HEK293 (cell line): ENCODE measurements at regions not wholly inside any gene's neighbourhood (a gene's known extent, or its start where the extent isn't known, plus 50 kb on each side); places are given as distances from the start of the nearest gene placed in this dataset.

Experiments used
- CTCF ChIA-PET: fragments of 350-600 bp; formaldehyde crosslinking; extraction: SDS; loops from one replicate; lab custom pipeline; 2021; ENCODE audit warnings: antibody characterized with exemption; lab: Yijun Ruan, JAX
- POLR2A ChIA-PET: fragments of 300-600 bp; formaldehyde crosslinking; extraction: SDS; loops from one replicate; lab custom pipeline; 2020; ENCODE audit warnings: antibody characterized with exemption, inconsistent platforms; lab: Yijun Ruan, JAX
- H3K27ac ChIP-seq: fragments of 200-500 bp; sonication (Bioruptor generic); 2 replicates; pipeline ENCODE4 v1.5.1; 2014; ENCODE audit warnings: low read depth, low read length, control low read depth, inconsistent platforms; ENCODE audit errors: extremely low read depth
- H3K36me3 ChIP-seq, 2 experiments: fragments of 200-500 bp in 1 of 2; sonication (Bioruptor generic) in 1 of 2; 1 replicate in 1 of 2; 2 replicates in 1 of 2; pipeline ENCODE4 v1.5.1; 2014 to 2017; ENCODE audit warnings: inconsistent platforms in 2 of 2, low read length in 2 of 2; ENCODE audit not compliant: control insufficient read depth in 2 of 2, insufficient read depth in 1 of 2
- H3K4me1 ChIP-seq: fragments of 200-500 bp; sonication (Bioruptor generic); 2 replicates; pipeline ENCODE4 v1.5.1; 2014; ENCODE audit warnings: mild to moderate bottlenecking, low read length, inconsistent platforms; ENCODE audit not compliant: control insufficient read depth, insufficient read depth
- H3K4me3 ChIP-seq: 2 replicates; pipeline ENCODE4 v1.5.1; 2011; ENCODE audit warnings: low read depth, mild to moderate bottlenecking, control low read depth, low read length, moderate library complexity
- H3K9me3 ChIP-seq: fragments of 200-500 bp; sonication (Bioruptor generic); 2 replicates; pipeline ENCODE4 v1.5.1; 2014; ENCODE audit warnings: low read depth, low read length, inconsistent platforms; ENCODE audit not compliant: control insufficient read depth, insufficient read depth
- HOXC10 ChIP-seq: sonication (generic); formaldehyde crosslinking; IDR thresholded peaks from 2 replicates; pipeline ENCODE4 v1.8.1; 2023; ENCODE audit warnings: mild to moderate bottlenecking, missing genetic modification reagents
- KLF8 ChIP-seq: fragments of 450-650 bp; formaldehyde crosslinking; IDR thresholded peaks from 2 replicates; pipeline ENCODE4 v1.5.1; 2016; ENCODE audit warnings: missing biosample characterization, missing genetic modification characterization
- MZF1 ChIP-seq: fragments of 450-650 bp; formaldehyde crosslinking; IDR thresholded peaks from 2 replicates; pipeline ENCODE4 v1.5.1; 2017; ENCODE audit warnings: missing biosample characterization, missing genetic modification characterization, borderline replicate concordance
- PRDM1 ChIP-seq: fragments of 450-650 bp; formaldehyde crosslinking; IDR thresholded peaks from 2 replicates; pipeline ENCODE4; 2016; ENCODE audit warnings: missing biosample characterization, missing genetic modification characterization
- SP2 ChIP-seq: fragments of 450-650 bp; formaldehyde crosslinking; IDR thresholded peaks from 2 replicates; pipeline ENCODE4 v1.5.1; 2016; ENCODE audit warnings: missing biosample characterization, missing genetic modification characterization
- SP3 ChIP-seq: fragments of 450-650 bp; formaldehyde crosslinking; IDR thresholded peaks from 2 replicates; pipeline ENCODE4 v1.5.1; 2016; ENCODE audit warnings: missing biosample characterization, missing genetic modification characterization
- SP7 ChIP-seq: fragments of 450-650 bp; formaldehyde crosslinking; IDR thresholded peaks from 2 replicates; pipeline ENCODE4 v1.5.1; 2016; ENCODE audit warnings: missing biosample characterization, missing genetic modification characterization
- TRIM28 ChIP-seq: IDR thresholded peaks from 2 replicates; pipeline ENCODE4 v1.6.1; 2011; ENCODE audit warnings: low read length, control low read depth, borderline replicate concordance
- WT1 ChIP-seq: fragments of 450-650 bp; formaldehyde crosslinking; IDR thresholded peaks from 2 replicates; pipeline ENCODE4 v1.5.1; 2016; ENCODE audit warnings: missing biosample characterization, missing genetic modification characterization
- ZBTB17 ChIP-seq: fragments of 450-650 bp; formaldehyde crosslinking; IDR thresholded peaks from 2 replicates; pipeline ENCODE4 v1.5.1; 2016; ENCODE audit warnings: missing biosample characterization, missing genetic modification characterization
- ZNF140 ChIP-seq: fragments of 450-650 bp; formaldehyde crosslinking; IDR thresholded peaks from 2 replicates; pipeline ENCODE4 v1.5.1; 2016; ENCODE audit warnings: missing biosample characterization, missing genetic modification characterization
- ZNF175 ChIP-seq: fragments of 450-650 bp; formaldehyde crosslinking; IDR thresholded peaks from 2 replicates; pipeline ENCODE4 v1.5.1; 2016; ENCODE audit warnings: missing biosample characterization, missing genetic modification characterization
- ZNF2 ChIP-seq: fragments of 450-650 bp; formaldehyde crosslinking; IDR thresholded peaks from 2 replicates; pipeline ENCODE4 v1.5.1; 2016; ENCODE audit warnings: missing biosample characterization, missing genetic modification characterization
- ZNF211 ChIP-seq: fragments of 450-650 bp; formaldehyde crosslinking; IDR thresholded peaks from 2 replicates; pipeline ENCODE4 v1.5.1; 2016; ENCODE audit warnings: low read depth, missing biosample characterization, missing genetic modification characterization
- ZNF223 ChIP-seq: fragments of 450-650 bp; formaldehyde crosslinking; IDR thresholded peaks from 2 replicates; pipeline ENCODE4 v1.5.1; 2016; ENCODE audit warnings: missing biosample characterization, missing genetic modification characterization
- ZNF391 ChIP-seq: fragments of 450-650 bp; formaldehyde crosslinking; IDR thresholded peaks from 2 replicates; pipeline ENCODE4 v1.5.1; 2016; ENCODE audit warnings: low read depth, missing biosample characterization, missing genetic modification characterization, borderline replicate concordance
- ZNF423 ChIP-seq: fragments of 450-650 bp; formaldehyde crosslinking; IDR thresholded peaks from 2 replicates; pipeline ENCODE4 v1.5.1; 2016; ENCODE audit warnings: missing biosample characterization, missing genetic modification characterization
- ZNF514 ChIP-seq: fragments of 450-650 bp; formaldehyde crosslinking; IDR thresholded peaks from 2 replicates; pipeline ENCODE4 v1.5.1; 2016; ENCODE audit warnings: missing biosample characterization, missing genetic modification characterization
- ZNF548 ChIP-seq: fragments of 450-650 bp; formaldehyde crosslinking; IDR thresholded peaks from 2 replicates; pipeline ENCODE4 v1.5.1; 2016; ENCODE audit warnings: missing biosample characterization, missing genetic modification characterization
- ZNF561 ChIP-seq: fragments of 450-650 bp; IDR thresholded peaks from 2 replicates; pipeline ENCODE4 v1.5.1; 2018; ENCODE audit warnings: missing biosample characterization, missing genetic modification characterization, borderline replicate concordance
- ZNF660 ChIP-seq: fragments of 450-650 bp; IDR thresholded peaks from 2 replicates; pipeline ENCODE4 v1.5.1; 2018; ENCODE audit warnings: missing biosample characterization, mild to moderate bottlenecking, missing genetic modification characterization
- ZSCAN30 ChIP-seq: fragments of 450-650 bp; IDR thresholded peaks from 2 replicates; pipeline ENCODE4 v1.5.1; 2018; ENCODE audit warnings: missing biosample characterization, mild to moderate bottlenecking, missing genetic modification characterization, moderate library complexity
- ZXDB ChIP-seq: fragments of 450-650 bp; formaldehyde crosslinking; IDR thresholded peaks from 2 replicates; pipeline ENCODE4 v1.5.1; 2016; ENCODE audit warnings: missing biosample characterization, missing genetic modification characterization
- TF ChIP-seq, protein P1 (sequence below): IDR thresholded peaks from 2 replicates; pipeline ENCODE4 v1.6.1; 2011; ENCODE audit warnings: mild to moderate bottlenecking, low read depth, low read length, borderline replicate concordance
- TF ChIP-seq, protein P2 (sequence below): fragments of 450-650 bp; formaldehyde crosslinking; IDR thresholded peaks from 2 replicates; pipeline ENCODE4 v1.5.1; 2016; ENCODE audit warnings: missing biosample characterization, missing genetic modification characterization
- TF ChIP-seq, protein P3 (sequence below): fragments of 450-650 bp; formaldehyde crosslinking; IDR thresholded peaks from 2 replicates; pipeline ENCODE4 v1.5.1; 2016; ENCODE audit warnings: missing biosample characterization, missing genetic modification characterization
- TF ChIP-seq, protein P4 (sequence below): fragments of 450-650 bp; formaldehyde crosslinking; IDR thresholded peaks from 2 replicates; pipeline ENCODE4 v1.5.1; 2016; ENCODE audit warnings: missing biosample characterization, missing genetic modification characterization
- TF ChIP-seq, protein P5 (sequence below): fragments of 450-650 bp; formaldehyde crosslinking; IDR thresholded peaks from 2 replicates; pipeline ENCODE4 v1.5.1; 2016; ENCODE audit warnings: missing biosample characterization, missing genetic modification characterization

DNA sequence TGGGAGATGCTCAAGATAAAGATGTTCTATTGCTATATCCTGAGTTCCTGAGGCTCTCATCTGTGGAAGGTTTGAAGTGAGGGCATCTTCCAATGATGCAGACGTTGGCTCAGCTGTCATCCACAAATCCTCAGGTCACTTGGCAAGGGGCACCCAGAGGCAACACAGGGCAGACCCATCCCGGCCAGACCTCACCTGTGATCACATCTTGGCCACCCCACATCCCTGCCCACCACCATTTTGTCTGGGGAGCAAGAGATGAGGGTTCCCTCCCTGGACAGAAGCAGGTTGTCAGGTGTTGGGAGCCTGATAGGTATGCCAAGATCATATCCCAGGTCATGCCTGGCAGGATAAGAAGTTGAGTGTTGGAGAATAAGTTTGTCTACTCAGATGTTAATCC lies 918.2 kb upstream of the ZNF722 start:
- Histone ChIP-seq H3K4me1 (no peaks in the 10 kb centered on the region), H3K36me3 (no peaks in the 10 kb centered on the region), H3K9me3 (no peaks in the 10 kb centered on the region), H3K4me3 (no peak overlapping the region), H3K27ac (no peak overlapping the region)
- ChIA-PET CTCF (no interaction called here), POLR2A (no interaction called here)
- TF ChIP-seq ZNF514 (tag by site-specific recombination) (no peak), ZBTB17 (tag by site-specific recombination) (no peak), ZNF140 (tag by site-specific recombination) (no peak), PRDM1 (no peak), ZNF391 (tag by site-specific recombination) (no peak), WT1 (no peak), ZNF223 (no peak), ZNF561 (no peak), ZNF2 (tag by site-specific recombination) (no peak)
- TF ChIP-seq, protein P1, sequence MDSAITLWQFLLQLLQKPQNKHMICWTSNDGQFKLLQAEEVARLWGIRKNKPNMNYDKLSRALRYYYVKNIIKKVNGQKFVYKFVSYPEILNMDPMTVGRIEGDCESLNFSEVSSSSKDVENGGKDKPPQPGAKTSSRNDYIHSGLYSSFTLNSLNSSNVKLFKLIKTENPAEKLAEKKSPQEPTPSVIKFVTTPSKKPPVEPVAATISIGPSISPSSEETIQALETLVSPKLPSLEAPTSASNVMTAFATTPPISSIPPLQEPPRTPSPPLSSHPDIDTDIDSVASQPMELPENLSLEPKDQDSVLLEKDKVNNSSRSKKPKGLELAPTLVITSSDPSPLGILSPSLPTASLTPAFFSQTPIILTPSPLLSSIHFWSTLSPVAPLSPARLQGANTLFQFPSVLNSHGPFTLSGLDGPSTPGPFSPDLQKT: no peak
- TF ChIP-seq, protein P2, sequence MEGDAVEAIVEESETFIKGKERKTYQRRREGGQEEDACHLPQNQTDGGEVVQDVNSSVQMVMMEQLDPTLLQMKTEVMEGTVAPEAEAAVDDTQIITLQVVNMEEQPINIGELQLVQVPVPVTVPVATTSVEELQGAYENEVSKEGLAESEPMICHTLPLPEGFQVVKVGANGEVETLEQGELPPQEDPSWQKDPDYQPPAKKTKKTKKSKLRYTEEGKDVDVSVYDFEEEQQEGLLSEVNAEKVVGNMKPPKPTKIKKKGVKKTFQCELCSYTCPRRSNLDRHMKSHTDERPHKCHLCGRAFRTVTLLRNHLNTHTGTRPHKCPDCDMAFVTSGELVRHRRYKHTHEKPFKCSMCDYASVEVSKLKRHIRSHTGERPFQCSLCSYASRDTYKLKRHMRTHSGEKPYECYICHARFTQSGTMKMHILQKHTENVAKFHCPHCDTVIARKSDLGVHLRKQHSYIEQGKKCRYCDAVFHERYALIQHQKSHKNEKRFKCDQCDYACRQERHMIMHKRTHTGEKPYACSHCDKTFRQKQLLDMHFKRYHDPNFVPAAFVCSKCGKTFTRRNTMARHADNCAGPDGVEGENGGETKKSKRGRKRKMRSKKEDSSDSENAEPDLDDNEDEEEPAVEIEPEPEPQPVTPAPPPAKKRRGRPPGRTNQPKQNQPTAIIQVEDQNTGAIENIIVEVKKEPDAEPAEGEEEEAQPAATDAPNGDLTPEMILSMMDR: no peak
- TF ChIP-seq, protein P3, sequence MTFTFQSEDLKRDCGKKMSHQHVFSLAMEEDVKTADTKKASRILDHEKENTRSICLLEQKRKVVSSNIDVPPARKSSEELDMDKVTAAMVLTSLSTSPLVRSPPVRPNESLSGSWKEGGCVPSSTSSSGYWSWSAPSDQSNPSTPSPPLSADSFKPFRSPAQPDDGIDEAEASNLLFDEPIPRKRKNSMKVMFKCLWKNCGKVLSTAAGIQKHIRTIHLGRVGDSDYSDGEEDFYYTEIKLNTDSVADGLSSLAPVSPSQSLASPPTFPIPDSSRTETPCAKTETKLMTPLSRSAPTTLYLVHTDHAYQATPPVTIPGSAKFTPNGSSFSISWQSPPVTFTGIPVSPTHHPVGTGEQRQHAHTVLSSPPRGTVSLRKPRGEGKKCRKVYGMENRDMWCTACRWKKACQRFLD (tag by site-specific recombination): no peak
- TF ChIP-seq, protein P4, sequence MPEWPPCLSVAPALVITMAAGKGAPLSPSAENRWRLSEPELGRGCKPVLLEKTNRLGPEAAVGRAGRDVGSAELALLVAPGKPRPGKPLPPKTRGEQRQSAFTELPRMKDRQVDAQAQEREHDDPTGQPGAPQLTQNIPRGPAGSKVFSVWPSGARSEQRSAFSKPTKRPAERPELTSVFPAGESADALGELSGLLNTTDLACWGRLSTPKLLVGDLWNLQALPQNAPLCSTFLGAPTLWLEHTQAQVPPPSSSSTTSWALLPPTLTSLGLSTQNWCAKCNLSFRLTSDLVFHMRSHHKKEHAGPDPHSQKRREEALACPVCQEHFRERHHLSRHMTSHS (tag by site-specific recombination): no peak

DNA sequence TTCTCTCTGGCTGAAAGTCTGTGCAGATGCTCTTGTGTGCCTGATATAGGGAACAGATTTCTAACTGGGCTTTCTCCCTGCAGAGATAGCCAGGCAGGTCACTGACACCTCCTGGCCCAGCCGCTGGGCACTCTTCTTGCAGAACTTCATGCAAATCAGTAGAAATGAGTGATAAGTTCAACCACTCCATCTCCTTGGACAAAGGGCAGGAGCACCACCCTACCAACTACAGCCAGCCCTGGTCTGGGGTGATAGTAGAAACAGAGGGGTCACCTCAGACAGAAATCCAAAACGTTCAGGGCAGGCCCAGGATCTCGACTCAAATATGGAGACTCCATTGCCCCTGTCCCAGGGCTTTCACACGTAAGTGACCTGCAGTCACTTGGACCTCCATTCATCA lies 917.8 kb upstream of the ZNF722 start:
- no peak for TF ChIP-seq ZNF175 (tag by site-specific recombination)
- no peak for TF ChIP-seq ZNF211 (tag by site-specific recombination)
- TF ChIP-seq ZSCAN30: no peak
- TF ChIP-seq ZNF140 (tag by site-specific recombination): no peak
- TF ChIP-seq TRIM28: no peak
- no peak for TF ChIP-seq ZNF423 (tag by site-specific recombination)
- no peak for TF ChIP-seq ZXDB (tag by site-specific recombination)
- no peak for TF ChIP-seq ZNF2 (tag by site-specific recombination)
- TF ChIP-seq KLF8: no peak
- TF ChIP-seq MZF1: no peak
- TF ChIP-seq ZNF223: no peak
- no peak for TF ChIP-seq SP2 (tag by site-specific recombination)
- TF ChIP-seq ZNF548 (tag by site-specific recombination): no peak
- TF ChIP-seq, protein P5, sequence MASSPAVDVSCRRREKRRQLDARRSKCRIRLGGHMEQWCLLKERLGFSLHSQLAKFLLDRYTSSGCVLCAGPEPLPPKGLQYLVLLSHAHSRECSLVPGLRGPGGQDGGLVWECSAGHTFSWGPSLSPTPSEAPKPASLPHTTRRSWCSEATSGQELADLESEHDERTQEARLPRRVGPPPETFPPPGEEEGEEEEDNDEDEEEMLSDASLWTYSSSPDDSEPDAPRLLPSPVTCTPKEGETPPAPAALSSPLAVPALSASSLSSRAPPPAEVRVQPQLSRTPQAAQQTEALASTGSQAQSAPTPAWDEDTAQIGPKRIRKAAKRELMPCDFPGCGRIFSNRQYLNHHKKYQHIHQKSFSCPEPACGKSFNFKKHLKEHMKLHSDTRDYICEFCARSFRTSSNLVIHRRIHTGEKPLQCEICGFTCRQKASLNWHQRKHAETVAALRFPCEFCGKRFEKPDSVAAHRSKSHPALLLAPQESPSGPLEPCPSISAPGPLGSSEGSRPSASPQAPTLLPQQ (tag by site-specific recombination): no peak
- no peak for TF ChIP-seq SP7 (tag by site-specific recombination)
- no peak for TF ChIP-seq HOXC10 (CRISPR knock-in tag)
- no peak for TF ChIP-seq ZNF660 (tag by site-specific recombination)
- no peak for TF ChIP-seq SP3 (tag by site-specific recombination)
- Histone ChIP-seq H3K4me3 (no peak overlapping the region), H3K9me3 (no peaks in the 10 kb centered on the region), H3K36me3 (no peaks in the 10 kb centered on the region), H3K27ac (no peak overlapping the region), H3K4me1 (no peaks in the 10 kb centered on the region)
- ChIA-PET POLR2A (no interaction called here), CTCF (no interaction called here)
